Suprapubic skin (tissue), 4 donors: ENCODE measurements at regions not wholly inside any gene's neighbourhood (a gene's known extent, or its start where the extent isn't known, plus 50 kb on each side); places are given as distances from the start of the nearest gene placed in this dataset.
"Not testable (repeated sequence)": the region's sequence is repeated elsewhere in the genome, so short reads cannot be mapped to it uniquely, and the experiment has no call there.

Experiments used
- DNase-seq, 2 donors: peaks; one replicate each; pipeline ENCODE4 v3.0.0-alpha.2; 2019; ENCODE audit warnings: low spot score in 2 of 2
- H3K27ac ChIP-seq: fragments of 200-600 bp; sonication (generic); one replicate; pipeline ENCODE4 v1.5.1; 2019
- H3K27me3 ChIP-seq: fragments of 200-600 bp; sonication (generic); one replicate; pipeline ENCODE4 v1.5.1; 2019
- H3K36me3 ChIP-seq: fragments of 200-600 bp; sonication (generic); one replicate; pipeline ENCODE4 v1.5.1; 2019
- H3K4me1 ChIP-seq: fragments of 200-600 bp; sonication (generic); one replicate; pipeline ENCODE4 v1.5.1; 2019
- H3K4me3 ChIP-seq: fragments of 200-600 bp; sonication (generic); one replicate; pipeline ENCODE4 v1.5.1; 2019; ENCODE audit warnings: mild to moderate bottlenecking
- H3K9me3 ChIP-seq: fragments of 200-600 bp; sonication (generic); one replicate; pipeline ENCODE4 v1.5.1; 2019
- CTCF ChIP-seq, 2 donors: fragments of 200-600 bp in 1 of 2; fragments of 450-650 bp in 1 of 2; sonication (generic) in 1 of 2; IDR thresholded peaks; one replicate each; pipeline ENCODE4 v1.5.1; 2016 to 2019; ENCODE audit warnings: antibody characterized with exemption in 2 of 2, mild to moderate bottlenecking in 1 of 2, moderate library complexity in 1 of 2
- EP300 ChIP-seq: sonication (generic); formaldehyde crosslinking; IDR thresholded peaks from one replicate; pipeline ENCODE4 v1.6.1; 2017; ENCODE audit warnings: antibody characterized with exemption
- POLR2A ChIP-seq, 2 donors: fragments of 450-650 bp; IDR thresholded peaks; one replicate each; pipeline ENCODE4 v1.6.1; 2017; ENCODE audit warnings: antibody characterized with exemption in 2 of 2, mild to moderate bottlenecking in 2 of 2, moderate library complexity in 2 of 2
- POLR2AphosphoS5 ChIP-seq, 3 donors: sonication (generic); formaldehyde crosslinking; IDR thresholded peaks; one replicate each; pipeline ENCODE4 v1.6.1; 2017; ENCODE audit warnings: antibody characterized with exemption in 3 of 3
- WGBS: methylation state at CpG from one replicate; pipeline ENCODE4 v1.1.5; 2018; 5-methylcytosine and 5-hydroxymethylcytosine counted together

GRCh38 chr6:4220558-4220957 is 85.2 kb upstream of the ECI2 start:
- Histone ChIP-seq H3K27ac (no peak overlapping the region), H3K36me3 (no peaks in the 10 kb centered on the region), H3K4me3 (no peak overlapping the region), H3K9me3 (no peaks in the 10 kb centered on the region), H3K4me1 (no peaks in the 10 kb centered on the region), H3K27me3 (no peaks in the 10 kb centered on the region)
- TF ChIP-seq EP300 (no peak), CTCF (IDR thresholded peaks at IDR 0.05) (no peak)
- 56% methylated on average over 1 of the region's 1 CpG for WGBS
- DNase-seq = no peak

GRCh38 chr6:4218619-4219317 is 83.4 kb upstream of the ECI2 start:
- not testable (repeated sequence) for H3K27me3 ChIP-seq, H3K27ac ChIP-seq, H3K4me3 ChIP-seq, H3K36me3 ChIP-seq, H3K9me3 ChIP-seq, H3K4me1 ChIP-seq, DNase-seq
- WGBS = 92% methylated on average over 2 of the region's 3 CpGs

GRCh38 chr6:4212588-4212987 is 77.2 kb upstream of the ECI2 start:
- Histone ChIP-seq H3K27ac (no peak overlapping the region), H3K4me3 (no peak overlapping the region), H3K4me1 (no peaks in the 10 kb centered on the region), H3K9me3 (no peaks in the 10 kb centered on the region), H3K27me3 (no peaks in the 10 kb centered on the region), H3K36me3 (no peaks in the 10 kb centered on the region)
- TF ChIP-seq POLR2AphosphoS5 (IDR thresholded peaks at IDR 0.05) (no peak), POLR2A (IDR thresholded peaks at IDR 0.05) (no peak), CTCF (IDR thresholded peaks at IDR 0.05) (no peak), EP300 (no peak)
- WGBS = 47% methylated on average over 1 of the region's 1 CpG
- no peak for DNase-seq

GRCh38 chr6:4210629-4211419 is 75.4 kb upstream of the ECI2 start:
- TF ChIP-seq EP300 (no peak), CTCF (IDR thresholded peaks at IDR 0.05) (peak; percentile 13 to 73), POLR2A (IDR thresholded peaks at IDR 0.05) (no peak), POLR2AphosphoS5 (IDR thresholded peaks at IDR 0.05) (no peak)
- Histone ChIP-seq H3K27me3 (no peaks in the 10 kb centered on the region), H3K27ac (no peak overlapping the region), H3K9me3 (no peaks in the 10 kb centered on the region), H3K4me1 (no peaks in the 10 kb centered on the region), H3K4me3 (no peak overlapping the region), H3K36me3 (no peaks in the 10 kb centered on the region)
- WGBS = 71% methylated on average over 4 of the region's 4 CpGs
- DNase-seq = no peak

- H3K36me3 ChIP-seq = no peaks in the 10 kb centered on the region
- DNase-seq = no peak
- no peak overlapping the region for H3K27ac ChIP-seq
- no peaks in the 10 kb centered on the region for H3K27me3 ChIP-seq
- no peaks in the 10 kb centered on the region for H3K4me1 ChIP-seq
- no peak for TF ChIP-seq POLR2AphosphoS5 (IDR thresholded peaks at IDR 0.05)
- TF ChIP-seq POLR2A (IDR thresholded peaks at IDR 0.05) = no peak
- TF ChIP-seq CTCF (IDR thresholded peaks at IDR 0.05) = no peak
- no peak for TF ChIP-seq EP300
- H3K9me3 ChIP-seq = no peaks in the 10 kb centered on the region
- H3K4me3 ChIP-seq = no peak overlapping the region
- WGBS = 69% methylated on average over 2 of the region's 2 CpGs
These were observed 73.8 kb upstream of the ECI2 start for GRCh38 chr6:4209196-4209595.
